Mesothelial cell of epicardium (in vitro differentiated cells): ENCODE measurements at regions not wholly inside any gene's neighbourhood (a gene's known extent, or its start where the extent isn't known, plus 50 kb on each side); places are given as distances from the start of the nearest gene placed in this dataset.

Source experiments
- DNase-seq, 2 experiments: peaks; one replicate each; pipeline ENCODE4 v3.0.0; 2021; ENCODE audit warnings: low spot score in 2 of 2; ENCODE audit not compliant: unreplicated experiment in 2 of 2
- H3K27ac Mint-ChIP-seq: 2 replicates; pipeline ENCODE4 v1.8.0; 2021; ENCODE audit warnings: mixed read lengths
- H3K27me3 Mint-ChIP-seq: 2 replicates; pipeline ENCODE4 v1.8.0; 2021; ENCODE audit warnings: low read depth, mixed read lengths
- H3K36me3 Mint-ChIP-seq: 2 replicates; pipeline ENCODE4 v1.8.0; 2021; ENCODE audit warnings: mixed read lengths
- H3K4me1 Mint-ChIP-seq: 2 replicates; pipeline ENCODE4 v1.8.0; 2021; ENCODE audit warnings: mixed read lengths
- H3K4me3 Mint-ChIP-seq: 2 replicates; pipeline ENCODE4 v1.8.0; 2021; ENCODE audit warnings: mild to moderate bottlenecking, moderate library complexity, mixed read lengths
- H3K9me3 Mint-ChIP-seq: 2 replicates; pipeline ENCODE4 v1.8.0; 2021; ENCODE audit warnings: mixed read lengths
- TF ChIP-seq, protein P1 (sequence below): fragments of 200-600 bp; sonication (generic); IDR thresholded peaks from one replicate; pipeline ENCODE4 v1.5.0; 2021; ENCODE audit warnings: antibody characterized with exemption; ENCODE audit not compliant: unreplicated experiment

DNA sequence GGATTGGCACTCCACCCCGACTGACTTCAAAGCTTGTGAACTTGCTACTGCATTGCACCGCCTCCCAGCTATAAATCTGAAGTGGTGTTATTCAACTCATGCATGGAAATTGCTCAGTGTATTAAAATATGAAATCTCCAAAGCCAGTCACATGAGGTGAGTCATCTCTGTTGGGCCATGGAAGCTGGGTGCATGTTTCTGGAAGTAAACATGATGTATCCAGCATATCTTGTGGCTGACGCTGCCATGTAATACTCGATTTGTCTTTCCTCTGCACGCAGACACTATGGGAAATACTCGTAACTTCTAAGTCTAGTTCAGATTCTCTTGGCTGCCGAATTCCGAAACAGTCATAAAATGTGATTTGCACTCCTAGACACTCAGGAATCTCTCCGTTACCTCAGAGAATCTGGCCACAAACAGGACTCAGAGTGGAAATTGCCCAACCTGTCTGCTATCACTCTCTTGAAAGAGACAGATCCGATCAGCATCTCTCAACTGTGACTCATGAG, 154.9 kb upstream of the MPPED2 start:
- Mint-ChIP-seq H3K36me3 (no peaks in the 10 kb centered on the region), H3K4me3 (peak overlapping the region; percentile 1), H3K9me3 (peaks cover 12% of the 10 kb centered on the region), H3K4me1 (peaks cover 14% of the 10 kb centered on the region), H3K27me3 (no peaks in the 10 kb centered on the region), H3K27ac (peak overlapping the region; percentile 81)
- TF ChIP-seq, protein P1, sequence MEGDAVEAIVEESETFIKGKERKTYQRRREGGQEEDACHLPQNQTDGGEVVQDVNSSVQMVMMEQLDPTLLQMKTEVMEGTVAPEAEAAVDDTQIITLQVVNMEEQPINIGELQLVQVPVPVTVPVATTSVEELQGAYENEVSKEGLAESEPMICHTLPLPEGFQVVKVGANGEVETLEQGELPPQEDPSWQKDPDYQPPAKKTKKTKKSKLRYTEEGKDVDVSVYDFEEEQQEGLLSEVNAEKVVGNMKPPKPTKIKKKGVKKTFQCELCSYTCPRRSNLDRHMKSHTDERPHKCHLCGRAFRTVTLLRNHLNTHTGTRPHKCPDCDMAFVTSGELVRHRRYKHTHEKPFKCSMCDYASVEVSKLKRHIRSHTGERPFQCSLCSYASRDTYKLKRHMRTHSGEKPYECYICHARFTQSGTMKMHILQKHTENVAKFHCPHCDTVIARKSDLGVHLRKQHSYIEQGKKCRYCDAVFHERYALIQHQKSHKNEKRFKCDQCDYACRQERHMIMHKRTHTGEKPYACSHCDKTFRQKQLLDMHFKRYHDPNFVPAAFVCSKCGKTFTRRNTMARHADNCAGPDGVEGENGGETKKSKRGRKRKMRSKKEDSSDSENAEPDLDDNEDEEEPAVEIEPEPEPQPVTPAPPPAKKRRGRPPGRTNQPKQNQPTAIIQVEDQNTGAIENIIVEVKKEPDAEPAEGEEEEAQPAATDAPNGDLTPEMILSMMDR: no peak
- no peak for DNase-seq

DNA sequence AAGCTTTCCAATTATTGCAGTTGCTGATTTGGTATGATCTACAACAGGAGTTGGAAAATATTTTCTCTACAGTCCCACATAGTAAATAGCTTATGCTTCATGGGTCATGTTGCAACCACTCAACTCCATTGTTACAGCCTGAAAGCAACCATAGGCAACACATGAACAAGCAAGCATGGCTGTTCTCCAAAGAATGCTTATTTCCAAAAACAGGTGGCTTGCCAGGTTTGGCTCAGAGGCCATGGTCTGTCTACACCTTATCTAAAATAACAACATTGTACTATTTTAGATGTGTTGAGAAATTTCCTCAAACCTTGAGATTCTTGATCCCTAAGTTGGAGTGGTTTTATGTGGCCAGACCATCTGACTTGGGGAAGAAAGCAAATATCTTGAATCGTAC, 153.9 kb upstream of the MPPED2 start:
- H3K9me3 Mint-ChIP-seq: peaks cover 12% of the 10 kb centered on the region
- no peaks in the 10 kb centered on the region for H3K36me3 Mint-ChIP-seq
- H3K4me1 Mint-ChIP-seq: peaks cover 14% of the 10 kb centered on the region
- TF ChIP-seq, protein P1: no peak
- no peak overlapping the region for H3K27ac Mint-ChIP-seq
- H3K27me3 Mint-ChIP-seq: no peaks in the 10 kb centered on the region
- DNase-seq: no peak
- no peak overlapping the region for H3K4me3 Mint-ChIP-seq

DNA sequence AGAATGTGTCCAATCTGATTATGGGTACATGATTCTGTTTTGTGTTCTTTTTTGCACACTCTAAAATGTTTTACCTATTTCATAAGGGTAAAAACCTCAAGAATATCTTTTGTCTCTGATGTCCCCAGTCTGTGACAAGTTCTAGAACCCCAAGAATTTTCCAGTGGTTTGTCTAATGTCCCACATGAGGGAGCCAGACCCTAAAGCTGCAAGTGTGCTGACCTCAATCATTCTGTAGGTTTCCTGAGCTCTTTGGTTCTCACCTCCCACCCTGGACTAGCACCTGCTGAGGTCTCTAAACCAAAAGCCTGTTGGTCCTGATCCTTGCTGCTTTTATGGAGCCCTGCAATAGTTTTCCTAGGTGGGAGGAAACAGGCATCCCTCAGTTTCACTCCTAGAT, 149.8 kb upstream of the MPPED2 start:
- H3K27me3 Mint-ChIP-seq: no peaks in the 10 kb centered on the region
- peaks cover 6% of the 10 kb centered on the region for H3K4me1 Mint-ChIP-seq
- no peak for DNase-seq
- H3K36me3 Mint-ChIP-seq: no peaks in the 10 kb centered on the region
- no peak overlapping the region for H3K4me3 Mint-ChIP-seq
- no peak overlapping the region for H3K27ac Mint-ChIP-seq
- H3K9me3 Mint-ChIP-seq: peaks cover 12% of the 10 kb centered on the region
- TF ChIP-seq, protein P1: no peak

DNA sequence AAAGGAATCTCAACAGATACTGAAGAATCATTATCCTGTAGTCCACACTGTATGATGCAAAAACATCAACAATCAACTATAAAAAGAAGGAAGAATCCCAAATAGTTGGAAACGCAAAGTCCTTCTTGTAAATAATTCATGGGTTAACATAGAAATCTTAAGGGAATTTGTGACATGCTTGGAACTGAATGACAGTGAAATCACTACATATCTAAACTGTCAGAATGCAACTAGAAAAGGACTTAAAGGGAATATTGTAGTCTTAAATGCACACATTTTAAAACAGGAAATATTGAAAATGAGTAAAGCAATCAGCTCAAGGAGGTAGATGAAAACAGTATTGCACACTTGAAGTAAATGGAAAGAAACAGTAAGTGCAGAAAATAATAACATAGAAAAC, 147.6 kb upstream of the MPPED2 start:
- Mint-ChIP-seq H3K4me1 (peaks cover 15% of the 10 kb centered on the region), H3K4me3 (no peak overlapping the region), H3K36me3 (no peaks in the 10 kb centered on the region), H3K27me3 (no peaks in the 10 kb centered on the region), H3K9me3 (peaks cover 10% of the 10 kb centered on the region), H3K27ac (no peak overlapping the region)
- TF ChIP-seq, protein P1: no peak
- DNase-seq: no peak

DNA sequence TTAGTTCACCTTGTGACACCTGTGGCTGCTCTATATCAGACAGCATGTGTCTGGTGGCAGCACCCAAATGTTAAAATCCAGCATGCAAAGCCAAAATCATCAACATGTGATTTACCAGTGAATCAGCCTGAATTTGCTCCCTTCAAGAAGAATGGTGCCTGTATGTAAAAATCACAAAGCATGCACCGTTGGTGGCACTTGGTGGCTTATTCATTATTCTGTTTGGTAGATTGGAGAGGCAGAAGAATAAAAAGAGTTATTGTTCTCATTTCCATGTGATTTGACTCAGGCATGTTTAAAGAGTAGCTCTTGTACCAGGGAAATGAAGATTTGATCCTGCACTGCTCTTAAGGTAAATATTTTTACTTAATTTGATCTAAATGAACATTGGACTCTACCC, 143.9 kb upstream of the MPPED2 start:
- Mint-ChIP-seq H3K27me3 (no peaks in the 10 kb centered on the region), H3K9me3 (no peaks in the 10 kb centered on the region), H3K4me1 (peaks cover 27% of the 10 kb centered on the region), H3K27ac (no peak overlapping the region), H3K36me3 (no peaks in the 10 kb centered on the region), H3K4me3 (no peak overlapping the region)
- TF ChIP-seq, protein P1: no peak
- DNase-seq: no peak

DNA sequence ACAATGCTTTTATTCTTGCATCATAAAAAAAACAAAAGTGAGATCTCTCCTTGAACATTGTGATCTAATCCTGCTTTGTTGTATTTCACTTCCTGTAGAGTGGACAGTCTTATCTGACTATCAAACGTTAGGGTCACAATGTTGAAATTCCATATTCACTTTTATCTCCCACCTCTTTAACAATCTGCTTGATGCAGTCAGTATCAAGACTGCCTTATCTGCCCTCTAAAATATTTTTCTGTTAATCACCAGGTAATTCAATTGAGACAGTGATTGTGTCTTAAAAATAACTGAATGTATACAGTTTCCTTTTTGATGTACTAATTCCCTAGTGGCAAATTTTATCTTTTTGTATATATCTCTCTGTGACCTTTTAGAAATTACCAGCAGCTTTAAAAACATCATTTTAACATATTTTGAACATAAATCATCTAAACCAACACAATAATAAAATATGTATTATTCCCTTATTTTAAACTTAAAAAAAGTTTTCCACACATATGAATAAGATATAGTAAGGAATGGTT, 143.1 kb upstream of the MPPED2 start:
- TF ChIP-seq, protein P1: no peak
- peaks cover under 1% of the 10 kb centered on the region for H3K9me3 Mint-ChIP-seq
- no peak overlapping the region for H3K4me3 Mint-ChIP-seq
- H3K27me3 Mint-ChIP-seq: no peaks in the 10 kb centered on the region
- no peak for DNase-seq
- peaks cover 28% of the 10 kb centered on the region for H3K4me1 Mint-ChIP-seq
- H3K36me3 Mint-ChIP-seq: no peaks in the 10 kb centered on the region
- peak overlapping the region; percentile 2 for H3K27ac Mint-ChIP-seq
